Neural progenitor cell (in vitro differentiated cells): ENCODE measurements at regions not wholly inside any gene's neighbourhood (a gene's known extent, or its start where the extent isn't known, plus 50 kb on each side); places are given as distances from the start of the nearest gene placed in this dataset.

ENCODE experiments used
- DNase-seq: peaks from one replicate; pipeline ENCODE4 v3.0.0-alpha.2; 2016; ENCODE audit warnings: low spot score
- H2AFZ ChIP-seq: fragments of 200-600 bp; sonication (generic); replicated peaks from 2 replicates; pipeline ENCODE4 v1.6.1; 2016; ENCODE audit warnings: antibody characterized with exemption
- H3F3A ChIP-seq: fragments of 200-600 bp; sonication (generic); 2 replicates; pipeline ENCODE4 v1.6.1; 2016; ENCODE audit warnings: antibody characterized with exemption, low read depth
- H3K27ac ChIP-seq: fragments of 200-600 bp; sonication (generic); 2 replicates; pipeline ENCODE4 v1.5.1; 2016; ENCODE audit warnings: mild to moderate bottlenecking
- H3K27me3 ChIP-seq: fragments of 200-600 bp; sonication (generic); 2 replicates; pipeline ENCODE4 v1.6.1; 2016; ENCODE audit warnings: mild to moderate bottlenecking, moderate library complexity
- H3K36me3 ChIP-seq: fragments of 200-600 bp; sonication (generic); 2 replicates; pipeline ENCODE4 v1.5.1; 2016
- H3K4me1 ChIP-seq: fragments of 200-600 bp; sonication (generic); 2 replicates; pipeline ENCODE4 v1.6.1; 2016; ENCODE audit warnings: mixed run types
- H3K4me2 ChIP-seq: fragments of 200-600 bp; sonication (generic); 2 replicates; pipeline ENCODE4 v1.6.1; 2016
- H3K4me3 ChIP-seq: fragments of 200-600 bp; sonication (generic); 2 replicates; pipeline ENCODE4 v1.5.1; 2016
- H3K79me2 ChIP-seq: fragments of 200-600 bp; sonication (generic); 2 replicates; pipeline ENCODE4 v1.6.1; 2016; ENCODE audit warnings: low read depth
- H3K9ac ChIP-seq: fragments of 200-600 bp; sonication (generic); 2 replicates; pipeline ENCODE4 v1.6.1; 2016
- H3K9me3 ChIP-seq: fragments of 200-600 bp; sonication (generic); 2 replicates; pipeline ENCODE4 v1.5.1; 2016; ENCODE audit warnings: low read depth
- H4K20me1 ChIP-seq: fragments of 200-600 bp; sonication (generic); 2 replicates; pipeline ENCODE4 v1.6.1; 2016; ENCODE audit warnings: low read depth
- H3K27ac Mint-ChIP-seq: 3 replicates; pipeline ENCODE4 v1.8.0; 2021; ENCODE audit warnings: mixed read lengths
- H3K27me3 Mint-ChIP-seq: 2 replicates; pipeline ENCODE4 v1.8.0; 2022; ENCODE audit warnings: low read depth, mild to moderate bottlenecking, inconsistent platforms, moderate library complexity, mixed read lengths; ENCODE audit not compliant: insufficient read depth
- H3K36me3 Mint-ChIP-seq: 3 replicates; pipeline ENCODE4 v1.8.0; 2021; ENCODE audit warnings: mixed read lengths
- H3K4me1 Mint-ChIP-seq: 3 replicates; pipeline ENCODE4 v1.8.0; 2021; ENCODE audit warnings: mixed read lengths
- H3K4me3 Mint-ChIP-seq: 3 replicates; pipeline ENCODE4 v1.8.0; 2021; ENCODE audit warnings: mild to moderate bottlenecking, moderate library complexity, mixed read lengths
- H3K9me3 Mint-ChIP-seq: 3 replicates; pipeline ENCODE4 v1.8.0; 2020; ENCODE audit warnings: mixed read lengths
- EZH2 ChIP-seq: fragments of 200-600 bp; sonication (generic); IDR thresholded peaks from 2 replicates; pipeline ENCODE4 v1.6.1; 2017; ENCODE audit warnings: antibody characterized with exemption, mild to moderate bottlenecking, moderate library complexity
- EZH2phosphoT487 ChIP-seq: fragments of 200-600 bp; sonication (generic); IDR thresholded peaks from 2 replicates; pipeline ENCODE4 v1.6.1; 2017; ENCODE audit warnings: antibody characterized with exemption
- TF ChIP-seq, protein P1 (sequence below): fragments of 200-600 bp; sonication (generic); IDR thresholded peaks from 2 replicates; pipeline ENCODE4 v1.5.1; 2017; ENCODE audit warnings: antibody characterized with exemption, mild to moderate bottlenecking

DNA sequence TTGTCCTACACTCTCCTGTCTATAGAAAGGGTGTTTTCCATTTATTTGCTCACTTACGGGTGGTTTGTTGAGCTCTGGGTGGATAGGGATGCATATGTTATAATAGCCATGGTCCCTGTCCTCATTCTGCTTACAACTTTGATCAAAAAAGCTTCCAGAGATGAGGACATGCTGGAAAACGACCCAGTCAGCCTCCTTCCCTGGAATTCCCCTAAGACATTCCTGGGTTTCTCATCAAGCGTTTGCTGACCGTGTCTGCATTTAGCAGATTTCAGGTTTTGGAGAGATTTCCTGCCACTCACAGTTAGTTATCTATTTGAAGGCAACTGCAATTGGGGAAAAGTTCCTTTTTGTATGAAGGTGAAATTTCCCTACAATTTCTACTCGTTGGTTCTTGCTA lies 152.8 kb upstream of the AFDN start:
- peaks cover 29% of the 10 kb centered on the region for H3K27me3 Mint-ChIP-seq
- H3K9me3 Mint-ChIP-seq = peaks cover 20% of the 10 kb centered on the region
- H3K4me1 ChIP-seq = peaks cover 26% of the 10 kb centered on the region
- no peak overlapping the region for H3K4me3 ChIP-seq
- no peak for TF ChIP-seq EZH2
- TF ChIP-seq, protein P1, sequence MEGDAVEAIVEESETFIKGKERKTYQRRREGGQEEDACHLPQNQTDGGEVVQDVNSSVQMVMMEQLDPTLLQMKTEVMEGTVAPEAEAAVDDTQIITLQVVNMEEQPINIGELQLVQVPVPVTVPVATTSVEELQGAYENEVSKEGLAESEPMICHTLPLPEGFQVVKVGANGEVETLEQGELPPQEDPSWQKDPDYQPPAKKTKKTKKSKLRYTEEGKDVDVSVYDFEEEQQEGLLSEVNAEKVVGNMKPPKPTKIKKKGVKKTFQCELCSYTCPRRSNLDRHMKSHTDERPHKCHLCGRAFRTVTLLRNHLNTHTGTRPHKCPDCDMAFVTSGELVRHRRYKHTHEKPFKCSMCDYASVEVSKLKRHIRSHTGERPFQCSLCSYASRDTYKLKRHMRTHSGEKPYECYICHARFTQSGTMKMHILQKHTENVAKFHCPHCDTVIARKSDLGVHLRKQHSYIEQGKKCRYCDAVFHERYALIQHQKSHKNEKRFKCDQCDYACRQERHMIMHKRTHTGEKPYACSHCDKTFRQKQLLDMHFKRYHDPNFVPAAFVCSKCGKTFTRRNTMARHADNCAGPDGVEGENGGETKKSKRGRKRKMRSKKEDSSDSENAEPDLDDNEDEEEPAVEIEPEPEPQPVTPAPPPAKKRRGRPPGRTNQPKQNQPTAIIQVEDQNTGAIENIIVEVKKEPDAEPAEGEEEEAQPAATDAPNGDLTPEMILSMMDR = no peak
- no peak for TF ChIP-seq EZH2phosphoT487
- H4K20me1 ChIP-seq = no peaks in the 10 kb centered on the region
- H3K4me3 Mint-ChIP-seq = no peak overlapping the region
- H2AFZ ChIP-seq = no peak overlapping the region
- peaks cover 22% of the 10 kb centered on the region for H3F3A ChIP-seq
- no peak for DNase-seq
- no peaks in the 10 kb centered on the region for H3K27me3 ChIP-seq
- no peak overlapping the region for H3K27ac ChIP-seq
- no peaks in the 10 kb centered on the region for H3K79me2 ChIP-seq
- H3K9me3 ChIP-seq = no peaks in the 10 kb centered on the region
- peaks cover 5% of the 10 kb centered on the region for H3K36me3 Mint-ChIP-seq
- H3K9ac ChIP-seq = no peak overlapping the region
- no peaks in the 10 kb centered on the region for H3K36me3 ChIP-seq
- no peak overlapping the region for H3K27ac Mint-ChIP-seq
- H3K4me2 ChIP-seq = no peak overlapping the region
- peaks cover 62% of the 10 kb centered on the region for H3K4me1 Mint-ChIP-seq

- no peak for DNase-seq
- TF ChIP-seq EZH2 (no peak), EZH2phosphoT487 (no peak)
- TF ChIP-seq, protein P1 = no peak
- H3K4me2 ChIP-seq = no peak overlapping the region
- no peak overlapping the region for H3K9ac ChIP-seq
- H2AFZ ChIP-seq = no peak overlapping the region
- H4K20me1 ChIP-seq = no peaks in the 10 kb centered on the region
- no peak overlapping the region for H3K4me3 ChIP-seq
- no peak overlapping the region for H3K27ac ChIP-seq
- H3F3A ChIP-seq = peaks cover 27% of the 10 kb centered on the region
- no peaks in the 10 kb centered on the region for H3K36me3 ChIP-seq
- Mint-ChIP-seq H3K4me3 (no peak overlapping the region), H3K36me3 (peaks cover 5% of the 10 kb centered on the region), H3K27me3 (peaks cover 29% of the 10 kb centered on the region), H3K27ac (peak overlapping the region; percentile 20), H3K4me1 (peaks cover 65% of the 10 kb centered on the region), H3K9me3 (peaks cover 20% of the 10 kb centered on the region)
- peaks cover 31% of the 10 kb centered on the region for H3K4me1 ChIP-seq
- H3K27me3 ChIP-seq = no peaks in the 10 kb centered on the region
- H3K79me2 ChIP-seq = no peaks in the 10 kb centered on the region
- no peaks in the 10 kb centered on the region for H3K9me3 ChIP-seq
Observed at GRCh38 chr6:167674486-167674885, 152.2 kb upstream of the AFDN start.

DNA sequence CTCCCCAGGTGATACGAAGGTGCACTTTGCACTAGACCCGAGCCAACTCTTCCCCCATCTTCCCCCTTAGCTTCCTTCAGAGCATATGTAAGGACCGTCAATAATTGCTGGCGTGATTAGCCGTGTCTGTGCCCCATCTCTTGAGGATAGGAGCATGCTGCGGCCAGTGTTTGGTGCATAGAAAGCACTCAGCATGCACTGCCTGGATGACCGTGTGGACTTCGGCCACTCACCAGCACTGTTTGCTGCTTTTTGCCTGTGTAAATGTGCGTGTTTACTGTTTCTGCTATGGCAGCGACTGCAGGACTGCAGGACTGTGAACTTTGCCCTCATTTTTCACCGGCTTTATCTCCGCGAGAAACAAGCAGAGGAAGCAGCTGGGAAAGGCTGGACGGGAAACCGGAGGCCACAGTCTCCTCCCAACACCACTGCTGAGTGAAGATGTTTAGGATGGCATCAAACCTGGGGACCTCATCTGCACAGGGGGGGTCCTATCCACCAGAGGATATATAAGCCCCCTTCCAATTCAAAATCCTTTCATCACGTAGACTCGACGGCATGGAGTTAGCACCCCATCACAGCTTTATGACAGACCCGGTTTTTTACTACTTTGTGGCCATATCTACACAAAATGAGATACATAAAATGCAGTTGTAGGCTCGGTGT lies 150.6 kb upstream of the AFDN start:
- Mint-ChIP-seq H3K4me3 (peak overlapping the region; percentile 36), H3K27ac (peak overlapping the region; percentile 67), H3K36me3 (peaks cover 5% of the 10 kb centered on the region), H3K27me3 (peaks cover 23% of the 10 kb centered on the region), H3K9me3 (peaks cover 23% of the 10 kb centered on the region), H3K4me1 (peaks cover 70% of the 10 kb centered on the region)
- no peak overlapping the region for H3K27ac ChIP-seq
- peaks cover 42% of the 10 kb centered on the region for H3K4me1 ChIP-seq
- H4K20me1 ChIP-seq = no peaks in the 10 kb centered on the region
- H3K79me2 ChIP-seq = no peaks in the 10 kb centered on the region
- H3K36me3 ChIP-seq = no peaks in the 10 kb centered on the region
- peak; percentile 34 for DNase-seq
- no peaks in the 10 kb centered on the region for H3K9me3 ChIP-seq
- H2AFZ ChIP-seq = peak overlapping the region; percentile 37
- peaks cover 35% of the 10 kb centered on the region for H3F3A ChIP-seq
- TF ChIP-seq, protein P1 = no peak
- no peak for TF ChIP-seq EZH2
- TF ChIP-seq EZH2phosphoT487 = no peak
- H3K9ac ChIP-seq = no peak overlapping the region
- peak overlapping the region; percentile 87 for H3K4me2 ChIP-seq
- H3K27me3 ChIP-seq = no peaks in the 10 kb centered on the region
- no peak overlapping the region for H3K4me3 ChIP-seq
